HEK293 (cell line): ENCODE measurements at regions not wholly inside any gene's neighbourhood (a gene's known extent, or its start where the extent isn't known, plus 50 kb on each side); places are given as distances from the start of the nearest gene placed in this dataset.

ENCODE experiments used
- CTCF ChIA-PET: fragments of 350-600 bp; formaldehyde crosslinking; extraction: SDS; loops from one replicate; lab custom pipeline; 2021; ENCODE audit warnings: antibody characterized with exemption; lab: Yijun Ruan, JAX
- POLR2A ChIA-PET: fragments of 300-600 bp; formaldehyde crosslinking; extraction: SDS; loops from one replicate; lab custom pipeline; 2020; ENCODE audit warnings: antibody characterized with exemption, inconsistent platforms; lab: Yijun Ruan, JAX
- H3K27ac ChIP-seq: fragments of 200-500 bp; sonication (Bioruptor generic); 2 replicates; pipeline ENCODE4 v1.5.1; 2014; ENCODE audit warnings: low read depth, low read length, control low read depth, inconsistent platforms; ENCODE audit errors: extremely low read depth
- H3K36me3 ChIP-seq, 2 experiments: fragments of 200-500 bp in 1 of 2; sonication (Bioruptor generic) in 1 of 2; 1 replicate in 1 of 2; 2 replicates in 1 of 2; pipeline ENCODE4 v1.5.1; 2014 to 2017; ENCODE audit warnings: inconsistent platforms in 2 of 2, low read length in 2 of 2; ENCODE audit not compliant: control insufficient read depth in 2 of 2, insufficient read depth in 1 of 2
- H3K4me1 ChIP-seq: fragments of 200-500 bp; sonication (Bioruptor generic); 2 replicates; pipeline ENCODE4 v1.5.1; 2014; ENCODE audit warnings: mild to moderate bottlenecking, low read length, inconsistent platforms; ENCODE audit not compliant: control insufficient read depth, insufficient read depth
- H3K4me3 ChIP-seq: 2 replicates; pipeline ENCODE4 v1.5.1; 2011; ENCODE audit warnings: low read depth, mild to moderate bottlenecking, control low read depth, low read length, moderate library complexity
- H3K9me3 ChIP-seq: fragments of 200-500 bp; sonication (Bioruptor generic); 2 replicates; pipeline ENCODE4 v1.5.1; 2014; ENCODE audit warnings: low read depth, low read length, inconsistent platforms; ENCODE audit not compliant: control insufficient read depth, insufficient read depth
- AEBP2 ChIP-seq: fragments of 450-650 bp; formaldehyde crosslinking; IDR thresholded peaks from 2 replicates; pipeline ENCODE4 v1.5.1; 2016; ENCODE audit warnings: missing biosample characterization, missing genetic modification characterization, borderline replicate concordance
- GLI4 ChIP-seq: fragments of 450-650 bp; formaldehyde crosslinking; IDR thresholded peaks from 2 replicates; pipeline ENCODE4 v1.5.1; 2016; ENCODE audit warnings: missing biosample characterization, missing genetic modification characterization
- RBAK ChIP-seq: fragments of 450-650 bp; formaldehyde crosslinking; IDR thresholded peaks from 2 replicates; pipeline ENCODE4 v1.5.1; 2016; ENCODE audit warnings: missing biosample characterization, missing genetic modification characterization
- SCRT1 ChIP-seq: fragments of 450-650 bp; formaldehyde crosslinking; IDR thresholded peaks from 2 replicates; pipeline ENCODE4 v1.5.1; 2016; ENCODE audit warnings: missing biosample characterization, missing genetic modification characterization, borderline replicate concordance
- ZFHX2 ChIP-seq: fragments of 450-650 bp; formaldehyde crosslinking; conservative IDR thresholded peaks from 2 replicates; pipeline ENCODE4 v1.5.1; 2016; ENCODE audit warnings: missing biosample characterization, missing genetic modification characterization
- ZFP41 ChIP-seq: fragments of 450-650 bp; formaldehyde crosslinking; IDR thresholded peaks from 2 replicates; pipeline ENCODE4 v1.5.1; 2016; ENCODE audit warnings: missing biosample characterization, missing genetic modification characterization, borderline replicate concordance
- ZNF354C ChIP-seq: fragments of 450-650 bp; formaldehyde crosslinking; IDR thresholded peaks from 2 replicates; pipeline ENCODE4 v1.5.1; 2016; ENCODE audit warnings: missing biosample characterization, missing genetic modification characterization, low read depth, borderline replicate concordance
- ZNF366 ChIP-seq: fragments of 450-650 bp; formaldehyde crosslinking; conservative IDR thresholded peaks from 2 replicates; pipeline ENCODE4 v1.5.1; 2016; ENCODE audit warnings: missing biosample characterization, missing genetic modification characterization
- ZNF37A ChIP-seq: fragments of 450-650 bp; IDR thresholded peaks from 2 replicates; pipeline ENCODE4 v1.5.1; 2018; ENCODE audit warnings: missing biosample characterization, missing genetic modification characterization
- ZNF391 ChIP-seq: fragments of 450-650 bp; formaldehyde crosslinking; IDR thresholded peaks from 2 replicates; pipeline ENCODE4 v1.5.1; 2016; ENCODE audit warnings: low read depth, missing biosample characterization, missing genetic modification characterization, borderline replicate concordance
- ZNF394 ChIP-seq: fragments of 450-650 bp; formaldehyde crosslinking; IDR thresholded peaks from 2 replicates; pipeline ENCODE4 v1.5.1; 2016; ENCODE audit warnings: missing biosample characterization, missing genetic modification characterization, mild to moderate bottlenecking, moderate library complexity, borderline replicate concordance
- ZNF426 ChIP-seq: fragments of 450-650 bp; formaldehyde crosslinking; IDR thresholded peaks from 2 replicates; pipeline ENCODE4 v1.5.1; 2017; ENCODE audit warnings: missing biosample characterization, missing genetic modification characterization, mild to moderate bottlenecking, inconsistent platforms, moderate library complexity
- ZNF473 ChIP-seq: fragments of 450-650 bp; formaldehyde crosslinking; IDR thresholded peaks from 2 replicates; pipeline ENCODE4 v1.5.1; 2017; ENCODE audit warnings: missing biosample characterization, missing genetic modification characterization
- ZNF510 ChIP-seq: fragments of 450-650 bp; formaldehyde crosslinking; IDR thresholded peaks from 2 replicates; pipeline ENCODE4 v1.5.1; 2018; ENCODE audit warnings: mild to moderate bottlenecking, missing genetic modification characterization, missing biosample characterization; ENCODE audit not compliant: insufficient replicate concordance
- ZNF529 ChIP-seq: fragments of 450-650 bp; formaldehyde crosslinking; IDR thresholded peaks from 2 replicates; pipeline ENCODE4 v1.5.1; 2017; ENCODE audit warnings: missing genetic modification characterization, missing biosample characterization; ENCODE audit not compliant: insufficient replicate concordance
- ZNF623 ChIP-seq: fragments of 450-650 bp; formaldehyde crosslinking; IDR thresholded peaks from 2 replicates; pipeline ENCODE4 v1.5.1; 2016; ENCODE audit warnings: missing biosample characterization, missing genetic modification characterization
- TF ChIP-seq, protein P1 (sequence below): fragments of 450-650 bp; formaldehyde crosslinking; conservative IDR thresholded peaks from 2 replicates; pipeline ENCODE4 v1.5.1; 2016; ENCODE audit warnings: low read depth, missing biosample characterization, missing genetic modification characterization
- TF ChIP-seq, protein P2 (sequence below): fragments of 450-650 bp; formaldehyde crosslinking; IDR thresholded peaks from 2 replicates; pipeline ENCODE4 v1.5.1; 2016; ENCODE audit warnings: missing biosample characterization, missing genetic modification characterization
- TF ChIP-seq, protein P3 (sequence below): fragments of 450-650 bp; formaldehyde crosslinking; IDR thresholded peaks from 2 replicates; pipeline ENCODE4 v1.5.1; 2017; ENCODE audit warnings: missing biosample characterization, missing genetic modification characterization

GRCh38 chr7:149606826-149607225 lies 109.2 kb upstream of the ZNF746 start:
- TF ChIP-seq, protein P1, sequence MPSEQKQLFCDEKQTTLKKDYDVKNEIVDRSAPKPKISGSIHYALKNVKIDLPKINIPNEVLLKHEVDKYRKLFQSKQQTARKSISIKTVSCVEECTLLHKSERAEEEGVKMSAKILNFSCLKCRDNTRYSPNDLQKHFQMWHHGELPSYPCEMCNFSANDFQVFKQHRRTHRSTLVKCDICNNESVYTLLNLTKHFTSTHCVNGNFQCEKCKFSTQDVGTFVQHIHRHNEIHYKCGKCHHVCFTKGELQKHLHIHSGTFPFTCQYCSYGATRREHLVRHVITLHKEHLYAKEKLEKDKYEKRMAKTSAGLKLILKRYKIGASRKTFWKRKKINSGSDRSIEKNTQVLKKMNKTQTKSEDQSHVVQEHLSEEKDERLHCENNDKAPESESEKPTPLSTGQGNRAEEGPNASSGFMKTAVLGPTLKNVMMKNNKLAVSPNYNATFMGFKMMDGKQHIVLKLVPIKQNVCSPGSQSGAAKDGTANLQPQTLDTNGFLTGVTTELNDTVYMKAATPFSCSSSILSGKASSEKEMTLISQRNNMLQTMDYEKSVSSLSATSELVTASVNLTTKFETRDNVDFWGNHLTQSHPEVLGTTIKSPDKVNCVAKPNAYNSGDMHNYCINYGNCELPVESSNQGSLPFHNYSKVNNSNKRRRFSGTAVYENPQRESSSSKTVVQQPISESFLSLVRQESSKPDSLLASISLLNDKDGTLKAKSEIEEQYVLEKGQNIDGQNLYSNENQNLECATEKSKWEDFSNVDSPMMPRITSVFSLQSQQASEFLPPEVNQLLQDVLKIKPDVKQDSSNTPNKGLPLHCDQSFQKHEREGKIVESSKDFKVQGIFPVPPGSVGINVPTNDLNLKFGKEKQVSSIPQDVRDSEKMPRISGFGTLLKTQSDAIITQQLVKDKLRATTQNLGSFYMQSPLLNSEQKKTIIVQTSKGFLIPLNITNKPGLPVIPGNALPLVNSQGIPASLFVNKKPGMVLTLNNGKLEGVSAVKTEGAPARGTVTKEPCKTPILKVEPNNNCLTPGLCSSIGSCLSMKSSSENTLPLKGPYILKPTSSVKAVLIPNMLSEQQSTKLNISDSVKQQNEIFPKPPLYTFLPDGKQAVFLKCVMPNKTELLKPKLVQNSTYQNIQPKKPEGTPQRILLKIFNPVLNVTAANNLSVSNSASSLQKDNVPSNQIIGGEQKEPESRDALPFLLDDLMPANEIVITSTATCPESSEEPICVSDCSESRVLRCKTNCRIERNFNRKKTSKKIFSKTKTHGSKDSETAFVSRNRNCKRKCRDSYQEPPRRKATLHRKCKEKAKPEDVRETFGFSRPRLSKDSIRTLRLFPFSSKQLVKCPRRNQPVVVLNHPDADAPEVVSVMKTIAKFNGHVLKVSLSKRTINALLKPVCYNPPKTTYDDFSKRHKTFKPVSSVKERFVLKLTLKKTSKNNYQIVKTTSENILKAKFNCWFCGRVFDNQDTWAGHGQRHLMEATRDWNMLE, result no peak
- TF ChIP-seq ZNF354C (tag by site-specific recombination) (no peak), ZNF529 (tag by site-specific recombination) (no peak), RBAK (tag by site-specific recombination) (no peak)
- TF ChIP-seq, protein P2, sequence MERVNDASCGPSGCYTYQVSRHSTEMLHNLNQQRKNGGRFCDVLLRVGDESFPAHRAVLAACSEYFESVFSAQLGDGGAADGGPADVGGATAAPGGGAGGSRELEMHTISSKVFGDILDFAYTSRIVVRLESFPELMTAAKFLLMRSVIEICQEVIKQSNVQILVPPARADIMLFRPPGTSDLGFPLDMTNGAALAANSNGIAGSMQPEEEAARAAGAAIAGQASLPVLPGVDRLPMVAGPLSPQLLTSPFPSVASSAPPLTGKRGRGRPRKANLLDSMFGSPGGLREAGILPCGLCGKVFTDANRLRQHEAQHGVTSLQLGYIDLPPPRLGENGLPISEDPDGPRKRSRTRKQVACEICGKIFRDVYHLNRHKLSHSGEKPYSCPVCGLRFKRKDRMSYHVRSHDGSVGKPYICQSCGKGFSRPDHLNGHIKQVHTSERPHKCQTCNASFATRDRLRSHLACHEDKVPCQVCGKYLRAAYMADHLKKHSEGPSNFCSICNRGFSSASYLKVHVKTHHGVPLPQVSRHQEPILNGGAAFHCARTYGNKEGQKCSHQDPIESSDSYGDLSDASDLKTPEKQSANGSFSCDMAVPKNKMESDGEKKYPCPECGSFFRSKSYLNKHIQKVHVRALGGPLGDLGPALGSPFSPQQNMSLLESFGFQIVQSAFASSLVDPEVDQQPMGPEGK, result no peak
- no peak overlapping the region for H3K4me3 ChIP-seq
- H3K4me1 ChIP-seq, result no peaks in the 10 kb centered on the region
- CTCF ChIA-PET, result no interaction called here
- H3K36me3 ChIP-seq, result peaks cover 8 to 96% of the 10 kb centered on the region in 2 experiments
- POLR2A ChIA-PET, result no interaction called here
- H3K9me3 ChIP-seq, result no peaks in the 10 kb centered on the region
- no peak overlapping the region for H3K27ac ChIP-seq

DNA sequence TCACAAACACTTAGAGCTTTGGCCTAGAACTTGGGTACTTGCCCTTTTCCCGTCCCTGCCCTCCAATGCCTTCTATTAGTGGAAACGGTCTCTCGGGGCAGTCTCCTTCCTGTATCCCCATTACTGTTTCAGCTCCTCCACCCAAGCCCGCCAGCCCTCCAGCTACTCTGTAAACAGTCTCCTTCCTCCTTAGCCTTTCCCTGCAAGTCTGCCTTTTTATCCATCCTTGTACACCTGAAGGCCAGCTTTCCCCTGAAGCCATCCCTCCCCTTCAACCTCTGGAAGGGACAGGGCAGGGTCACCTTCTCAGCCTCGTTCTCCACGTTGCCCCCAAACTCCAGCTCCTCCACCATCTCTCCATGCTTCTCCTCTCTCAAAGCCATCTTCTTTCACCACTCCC lies 108.1 kb upstream of the ZNF746 start:
- no peaks in the 10 kb centered on the region for H3K4me1 ChIP-seq
- no peaks in the 10 kb centered on the region for H3K9me3 ChIP-seq
- CTCF ChIA-PET, result interaction anchor here (1.3 kb wide), 1 partner anchor 19 kb away, joined by 7 read pairs; no protein-coding TSS in a partner anchor
- no peak overlapping the region for H3K4me3 ChIP-seq
- TF ChIP-seq, protein P3, sequence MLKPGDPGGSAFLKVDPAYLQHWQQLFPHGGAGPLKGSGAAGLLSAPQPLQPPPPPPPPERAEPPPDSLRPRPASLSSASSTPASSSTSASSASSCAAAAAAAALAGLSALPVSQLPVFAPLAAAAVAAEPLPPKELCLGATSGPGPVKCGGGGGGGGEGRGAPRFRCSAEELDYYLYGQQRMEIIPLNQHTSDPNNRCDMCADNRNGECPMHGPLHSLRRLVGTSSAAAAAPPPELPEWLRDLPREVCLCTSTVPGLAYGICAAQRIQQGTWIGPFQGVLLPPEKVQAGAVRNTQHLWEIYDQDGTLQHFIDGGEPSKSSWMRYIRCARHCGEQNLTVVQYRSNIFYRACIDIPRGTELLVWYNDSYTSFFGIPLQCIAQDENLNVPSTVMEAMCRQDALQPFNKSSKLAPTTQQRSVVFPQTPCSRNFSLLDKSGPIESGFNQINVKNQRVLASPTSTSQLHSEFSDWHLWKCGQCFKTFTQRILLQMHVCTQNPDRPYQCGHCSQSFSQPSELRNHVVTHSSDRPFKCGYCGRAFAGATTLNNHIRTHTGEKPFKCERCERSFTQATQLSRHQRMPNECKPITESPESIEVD, result no peak
- TF ChIP-seq ZNF37A (no peak), ZFP41 (no peak), SCRT1 (tag by site-specific recombination) (no peak), ZNF394 (tag by site-specific recombination) (peak; percentile 52; the same call in 1 of the 2 replicates)
- TF ChIP-seq, all 188 proteins: peak for 1
- Histone ChIP-seq H3K36me3 (peaks cover 11 to 96% of the 10 kb centered on the region in 2 experiments; a peak in 2 of 3 replicates), H3K27ac (no peak overlapping the region)
- POLR2A ChIA-PET, result no interaction called here

DNA sequence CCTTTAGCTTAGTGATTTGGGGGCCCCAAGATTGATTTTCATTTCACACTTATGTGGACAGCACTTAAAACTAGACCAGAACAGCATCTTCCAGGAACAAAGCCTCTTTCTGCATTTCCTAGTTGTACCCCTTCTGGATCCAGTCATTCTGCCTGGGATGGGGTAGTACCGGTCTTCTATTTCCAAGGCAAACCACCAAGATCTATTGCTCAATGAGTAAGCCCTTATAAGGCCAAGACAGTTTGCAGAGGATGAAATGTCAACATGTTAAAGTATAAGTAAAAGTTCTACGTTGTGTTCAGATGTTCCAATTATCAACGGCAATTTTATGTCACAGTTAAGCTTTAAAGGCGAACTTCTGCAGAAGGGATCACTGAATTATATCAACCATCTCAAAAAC lies 106.9 kb upstream of the ZNF746 start:
- Histone ChIP-seq H3K36me3 (peaks cover 15 to 92% of the 10 kb centered on the region in 2 experiments; a peak in 2 of 3 replicates), H3K9me3 (no peaks in the 10 kb centered on the region), H3K4me3 (no peak overlapping the region), H3K4me1 (no peaks in the 10 kb centered on the region), H3K27ac (no peak overlapping the region)
- ChIA-PET CTCF (interaction anchor here (0.6 to 1.4 kb wide), 3 partner anchors 20 to 1568 kb away, joined by 3 to 7 read pairs (median 4); no protein-coding TSS in a partner anchor), POLR2A (no interaction called here)
- TF ChIP-seq ZFHX2 (tag by site-specific recombination) (no peak), GLI4 (tag by site-specific recombination) (no peak), AEBP2 (no peak), ZNF510 (no peak), ZNF623 (tag by site-specific recombination) (no peak), ZNF391 (tag by site-specific recombination) (no peak), ZNF473 (tag by site-specific recombination) (no peak), ZNF426 (no peak), ZNF366 (tag by site-specific recombination) (no peak)
- TF ChIP-seq, protein P2, result no peak
